ENCODE measurements at regions not wholly inside any gene's neighbourhood (a gene's known extent, or its start where the extent isn't known, plus 50 kb on each side); places are given as distances from the start of the nearest gene placed in this dataset.

DNA sequence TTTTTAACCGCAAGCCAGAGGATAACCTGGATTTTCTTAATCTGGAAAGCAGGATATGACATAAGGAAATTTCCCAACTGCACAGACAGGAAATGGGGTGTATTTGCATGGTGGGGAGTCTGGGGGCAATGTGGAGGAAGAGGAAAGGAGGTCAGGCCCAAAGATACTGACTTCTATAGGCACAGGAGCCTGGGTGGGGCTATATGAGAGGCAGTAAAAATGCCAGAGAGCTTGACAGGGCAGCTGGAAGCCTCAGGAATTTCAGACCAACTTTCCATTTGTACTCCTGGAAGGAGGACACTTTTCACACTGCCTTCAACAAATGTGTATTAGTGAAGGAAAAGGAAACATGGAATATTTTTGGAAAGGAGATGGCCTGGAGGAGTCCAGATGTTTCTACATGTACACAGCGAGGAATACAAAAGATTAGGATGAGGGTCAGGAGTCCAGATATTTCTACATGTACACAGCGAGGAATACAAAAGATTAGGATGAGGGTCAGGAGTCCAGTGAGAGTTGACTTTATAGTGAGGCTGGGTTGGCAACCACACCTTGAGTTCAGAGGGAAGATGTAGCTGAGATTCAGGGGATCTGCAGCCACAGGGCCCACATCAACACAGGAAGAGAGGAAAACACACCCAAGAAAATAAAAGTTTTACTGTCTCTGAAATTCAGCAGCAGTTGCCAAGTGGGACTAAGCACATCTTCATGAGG lies 111.9 kb upstream of the PTPRG start:
- TF ChIP-seq POLR2A (IDR thresholded peaks at IDR 0.05; ENCODE audit: low read depth, low read length) (no peak), EZH2 (IDR thresholded peaks at IDR 0.05; ENCODE audit: borderline replicate concordance, low read depth, low read length, severe bottlenecking) (no peak)
- TF ChIP-seq, protein P1, sequence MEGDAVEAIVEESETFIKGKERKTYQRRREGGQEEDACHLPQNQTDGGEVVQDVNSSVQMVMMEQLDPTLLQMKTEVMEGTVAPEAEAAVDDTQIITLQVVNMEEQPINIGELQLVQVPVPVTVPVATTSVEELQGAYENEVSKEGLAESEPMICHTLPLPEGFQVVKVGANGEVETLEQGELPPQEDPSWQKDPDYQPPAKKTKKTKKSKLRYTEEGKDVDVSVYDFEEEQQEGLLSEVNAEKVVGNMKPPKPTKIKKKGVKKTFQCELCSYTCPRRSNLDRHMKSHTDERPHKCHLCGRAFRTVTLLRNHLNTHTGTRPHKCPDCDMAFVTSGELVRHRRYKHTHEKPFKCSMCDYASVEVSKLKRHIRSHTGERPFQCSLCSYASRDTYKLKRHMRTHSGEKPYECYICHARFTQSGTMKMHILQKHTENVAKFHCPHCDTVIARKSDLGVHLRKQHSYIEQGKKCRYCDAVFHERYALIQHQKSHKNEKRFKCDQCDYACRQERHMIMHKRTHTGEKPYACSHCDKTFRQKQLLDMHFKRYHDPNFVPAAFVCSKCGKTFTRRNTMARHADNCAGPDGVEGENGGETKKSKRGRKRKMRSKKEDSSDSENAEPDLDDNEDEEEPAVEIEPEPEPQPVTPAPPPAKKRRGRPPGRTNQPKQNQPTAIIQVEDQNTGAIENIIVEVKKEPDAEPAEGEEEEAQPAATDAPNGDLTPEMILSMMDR (IDR thresholded peaks at IDR 0.05; ENCODE audit: extremely low read depth in 1 of 2, insufficient read depth in 1 of 2, low read depth in 1 of 2, low read length in 2 of 2) = no peak

Data from endothelial cell of umbilical vein (primary cell).